ENCODE measurements at regions not wholly inside any gene's neighbourhood (a gene's known extent, or its start where the extent isn't known, plus 50 kb on each side); places are given as distances from the start of the nearest gene placed in this dataset.

GRCh38 chr2:138441916-138442315 is 59.7 kb upstream of the SPOPL start:
- TF ChIP-seq CTCF (conservative IDR thresholded peaks at IDR 0.05; ENCODE audit: low read depth, low read length) (no peak), EZH2 (IDR thresholded peaks at IDR 0.05; ENCODE audit: borderline replicate concordance, low read depth, low read length, poor library complexity, severe bottlenecking) (no peak)
